Esophagus squamous epithelium (tissue), 5 donors: ENCODE measurements at regions not wholly inside any gene's neighbourhood (a gene's known extent, or its start where the extent isn't known, plus 50 kb on each side); places are given as distances from the start of the nearest gene placed in this dataset.

ENCODE experiments used
- DNase-seq: peaks from one replicate; lab custom pipeline; 2025; lab: John Stamatoyannopoulos, UW
- H3K27ac ChIP-seq, 4 donors: fragments of 200-600 bp; sonication (generic); one replicate each; pipeline ENCODE4 v1.5.1; 2016 to 2019; ENCODE audit warnings: mild to moderate bottlenecking in 1 of 4
- H3K27me3 ChIP-seq, 4 donors: fragments of 200-600 bp; sonication (generic); 1 replicate in 3 of 4; 2 replicates in 1 of 4; pipeline versions ENCODE4 v1.5.1 to v1.6.0; 2017 to 2021; ENCODE audit warnings: antibody characterized with exemption in 1 of 4
- H3K36me3 ChIP-seq, 3 donors: fragments of 200-600 bp; sonication (generic); one replicate each; pipeline ENCODE4 v1.5.1; 2016 to 2019
- H3K4me1 ChIP-seq, 3 donors: fragments of 200-600 bp; sonication (generic); one replicate each; pipeline ENCODE4 v1.5.1; 2017 to 2019
- H3K4me3 ChIP-seq, 4 donors: fragments of 200-600 bp; sonication (generic); 1 replicate in 3 of 4; 2 replicates in 1 of 4; pipeline ENCODE4 v1.5.1; 2016 to 2019; ENCODE audit warnings: mild to moderate bottlenecking in 2 of 4, moderate library complexity in 1 of 4
- H3K9me3 ChIP-seq, 3 donors: fragments of 200-600 bp; sonication (generic); one replicate each; pipeline ENCODE4 v1.5.1; 2016 to 2019
- POLR2A ChIP-seq, 4 donors: fragments of 450-650 bp; IDR thresholded peaks; one replicate each; pipeline ENCODE4 v1.6.1; 2017; ENCODE audit warnings: antibody characterized with exemption in 4 of 4, mild to moderate bottlenecking in 4 of 4, moderate library complexity in 3 of 4
- WGBS, 2 donors: methylation state at CpG; one replicate each; pipeline ENCODE4 v1.1.5; 2018; 5-methylcytosine and 5-hydroxymethylcytosine counted together
- intact Hi-C: fragments of 100-400 bp; cut with DNase I; formaldehyde crosslinking; loops from one replicate; pipeline ENCODE4 v1.15.0; 2022
- TF ChIP-seq, protein P1 (sequence below), 6 experiments: fragments of 450-650 bp in 4 of 6; fragments of 200-600 bp in 2 of 6; sonication (generic) in 2 of 6; IDR thresholded peaks; one replicate each; pipeline ENCODE4 v1.5.1; 2016 to 2019; ENCODE audit warnings: antibody characterized with exemption in 6 of 6, mild to moderate bottlenecking in 4 of 6, moderate library complexity in 4 of 6
- donor health status: DM: yes; HTN: yes; CAD: no.

DNA sequence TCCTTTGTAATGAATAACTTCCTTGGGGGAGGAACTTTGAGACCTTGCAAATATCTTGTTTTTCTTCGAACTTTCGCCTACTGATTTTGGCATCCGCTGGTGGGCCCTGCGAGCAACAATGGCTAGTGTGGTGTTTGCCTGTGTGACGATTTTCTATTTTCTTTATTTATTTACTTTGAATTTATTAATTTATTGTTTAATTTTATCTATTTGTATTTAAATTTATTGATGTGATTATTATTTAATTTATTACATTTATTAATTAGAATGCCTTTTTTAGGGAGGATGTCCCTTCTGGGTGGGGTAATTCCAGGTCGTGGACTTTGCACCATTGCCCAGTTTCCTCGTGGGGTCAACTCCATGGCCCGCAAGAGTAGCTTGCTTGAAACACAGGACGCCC, 149.7 kb downstream of the ZNF664 start:
- Histone ChIP-seq H3K9me3 (no peaks in the 10 kb centered on the region), H3K4me3 (no peak overlapping the region), H3K36me3 (no peaks in the 10 kb centered on the region), H3K4me1 (peaks cover 0 to 15% (median 5%) of the 10 kb centered on the region in 3 donors), H3K27me3 (peaks cover 0 to 14% (median 0%) of the 10 kb centered on the region in 4 donors), H3K27ac (no peak overlapping the region)
- intact Hi-C loops: no loop called here
- WGBS, 2 donors: 80 to 91% methylated on average over 9 of the region's 9 CpGs
- TF ChIP-seq, protein P1, sequence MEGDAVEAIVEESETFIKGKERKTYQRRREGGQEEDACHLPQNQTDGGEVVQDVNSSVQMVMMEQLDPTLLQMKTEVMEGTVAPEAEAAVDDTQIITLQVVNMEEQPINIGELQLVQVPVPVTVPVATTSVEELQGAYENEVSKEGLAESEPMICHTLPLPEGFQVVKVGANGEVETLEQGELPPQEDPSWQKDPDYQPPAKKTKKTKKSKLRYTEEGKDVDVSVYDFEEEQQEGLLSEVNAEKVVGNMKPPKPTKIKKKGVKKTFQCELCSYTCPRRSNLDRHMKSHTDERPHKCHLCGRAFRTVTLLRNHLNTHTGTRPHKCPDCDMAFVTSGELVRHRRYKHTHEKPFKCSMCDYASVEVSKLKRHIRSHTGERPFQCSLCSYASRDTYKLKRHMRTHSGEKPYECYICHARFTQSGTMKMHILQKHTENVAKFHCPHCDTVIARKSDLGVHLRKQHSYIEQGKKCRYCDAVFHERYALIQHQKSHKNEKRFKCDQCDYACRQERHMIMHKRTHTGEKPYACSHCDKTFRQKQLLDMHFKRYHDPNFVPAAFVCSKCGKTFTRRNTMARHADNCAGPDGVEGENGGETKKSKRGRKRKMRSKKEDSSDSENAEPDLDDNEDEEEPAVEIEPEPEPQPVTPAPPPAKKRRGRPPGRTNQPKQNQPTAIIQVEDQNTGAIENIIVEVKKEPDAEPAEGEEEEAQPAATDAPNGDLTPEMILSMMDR (IDR thresholded peaks at IDR 0.05): no peak
- TF ChIP-seq POLR2A (IDR thresholded peaks at IDR 0.05): no peak
- no peak for DNase-seq

DNA sequence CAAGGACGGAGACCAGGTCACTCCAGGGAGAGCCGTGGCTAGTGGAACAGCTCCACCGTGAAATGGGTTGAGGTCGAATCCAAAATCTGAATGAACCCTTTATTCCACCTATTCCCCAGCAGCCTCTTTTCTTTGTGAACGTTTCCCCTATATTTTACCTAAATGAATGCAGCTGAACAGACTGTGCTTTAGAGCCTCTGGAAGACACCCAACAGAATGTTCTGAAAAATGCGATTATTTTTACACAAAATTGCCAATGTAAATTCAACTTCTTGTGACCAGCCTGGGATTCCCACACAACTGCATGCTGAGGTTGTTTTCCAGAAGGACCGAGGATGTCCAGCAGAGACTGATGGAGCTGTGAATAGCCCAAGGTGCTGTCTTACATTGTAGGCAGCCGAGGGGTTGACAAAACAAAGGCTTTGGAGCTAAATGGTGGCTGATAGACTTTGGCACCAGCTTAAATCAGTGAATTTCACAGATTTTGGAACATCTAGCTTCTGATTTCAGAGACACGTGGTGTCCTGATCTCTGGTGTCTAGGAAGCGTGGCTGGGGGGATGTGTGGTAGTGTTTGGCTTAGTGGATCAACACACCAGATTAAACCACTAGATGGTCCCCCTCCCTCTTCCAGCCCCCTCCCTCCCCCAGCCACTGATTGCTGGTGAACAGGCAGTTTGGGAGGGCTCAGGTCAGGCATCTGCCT, 150.4 kb downstream of the ZNF664 start:
- peaks cover 0 to 14% (median 0%) of the 10 kb centered on the region in 4 donors for H3K27me3 ChIP-seq
- no peak for DNase-seq
- intact Hi-C loops: no loop called here

DNA sequence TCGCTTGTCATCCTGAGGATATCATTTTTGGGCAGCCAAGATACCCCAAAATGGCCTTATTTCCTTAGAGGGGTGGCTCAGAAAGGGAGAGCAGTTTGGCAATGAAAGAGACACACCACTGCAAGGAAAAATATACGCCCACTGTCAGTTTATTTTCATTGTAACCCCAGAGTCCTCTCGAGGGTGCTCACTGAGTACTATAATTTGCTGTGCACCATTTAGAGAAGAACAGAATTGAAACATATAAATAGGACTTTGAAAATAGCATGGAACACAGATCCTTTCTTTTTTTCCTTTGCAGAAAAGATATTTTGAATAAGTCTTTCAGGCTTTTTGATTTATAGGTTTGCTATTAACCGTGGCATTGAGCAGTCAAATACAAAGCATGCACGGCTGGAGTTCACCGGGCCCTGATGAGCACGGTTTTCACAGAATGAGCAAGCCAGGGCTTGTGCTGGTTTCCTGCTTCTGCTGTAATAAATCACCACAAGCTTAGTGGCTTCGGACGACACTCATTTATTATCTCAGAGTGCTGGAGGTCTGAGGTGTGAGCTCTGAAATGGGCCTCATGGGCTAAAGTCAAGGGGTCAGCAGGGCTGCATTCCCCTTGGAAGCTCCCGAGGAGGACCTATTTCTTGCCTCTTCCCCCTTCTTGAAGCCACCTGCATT, 152.3 kb downstream of the ZNF664 start:
- Histone ChIP-seq H3K4me3 (no peak overlapping the region), H3K9me3 (no peaks in the 10 kb centered on the region), H3K27me3 (peaks cover 0 to 14% (median 0%) of the 10 kb centered on the region in 4 donors), H3K4me1 (peaks cover 0 to 15% (median 5%) of the 10 kb centered on the region in 3 donors), H3K36me3 (no peaks in the 10 kb centered on the region), H3K27ac (no peak overlapping the region)
- DNase-seq: no peak
- intact Hi-C loops: no loop called here
- 25 to 41% methylated on average over 9 to 10 of the region's 10 CpGs for WGBS, 2 donors
- TF ChIP-seq POLR2A (IDR thresholded peaks at IDR 0.05): no peak
- TF ChIP-seq, protein P1 (IDR thresholded peaks at IDR 0.05): no peak

More for the DNA sequence above, 150.4 kb downstream of the ZNF664 start:
- Histone ChIP-seq H3K9me3 (no peaks in the 10 kb centered on the region), H3K27ac (no peak overlapping the region), H3K4me3 (no peak overlapping the region), H3K4me1 (peaks cover 0 to 15% (median 5%) of the 10 kb centered on the region in 3 donors), H3K36me3 (no peaks in the 10 kb centered on the region)
- WGBS, 2 donors: 77 to 80% methylated on average over 9 to 10 of the region's 10 CpGs
- TF ChIP-seq, protein P1 (IDR thresholded peaks at IDR 0.05): no peak
- TF ChIP-seq POLR2A (IDR thresholded peaks at IDR 0.05): no peak

DNA sequence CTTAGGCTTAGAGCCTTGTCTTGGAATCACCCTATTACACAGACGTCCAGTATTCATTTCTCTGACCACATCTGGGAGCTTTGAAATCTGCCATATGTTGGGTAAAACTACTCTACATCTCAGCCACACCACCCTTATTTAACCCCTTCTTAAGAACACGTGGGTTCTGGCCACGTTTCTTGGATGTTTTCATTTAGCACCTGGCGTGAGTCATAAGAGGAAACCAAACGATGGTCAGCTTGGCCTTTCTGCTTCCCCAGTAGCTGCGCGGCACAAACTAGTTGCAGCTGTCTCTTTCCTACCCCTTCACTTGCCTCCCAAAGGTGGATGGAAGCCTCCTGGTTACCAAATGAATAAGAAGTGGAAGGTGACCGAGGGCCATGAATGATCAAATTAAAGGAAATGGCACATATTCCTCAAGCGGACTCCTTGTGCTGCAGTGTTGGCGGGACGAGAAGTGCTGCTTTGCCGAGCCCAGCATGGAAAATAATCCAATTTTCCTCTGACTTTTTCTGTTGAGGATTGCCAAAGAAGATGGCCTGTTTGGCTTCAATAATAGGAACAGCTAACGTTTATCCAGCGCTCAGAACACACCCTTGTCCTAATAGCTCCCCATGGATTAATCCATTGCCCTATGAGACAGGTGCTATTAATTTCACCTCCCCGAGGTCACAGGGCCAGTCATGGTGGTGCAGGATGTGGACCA, 154.1 kb downstream of the ZNF664 start:
- H3K9me3 ChIP-seq: no peaks in the 10 kb centered on the region
- H3K27ac ChIP-seq: no peak overlapping the region
- WGBS, 2 donors: 72 to 74% methylated on average over 12 to 15 of the region's 15 CpGs
- peaks cover 0 to 15% (median 5%) of the 10 kb centered on the region in 3 donors for H3K4me1 ChIP-seq
- DNase-seq: no peak
- intact Hi-C loops: no loop called here
- peaks cover 0 to 11% (median 0%) of the 10 kb centered on the region in 4 donors for H3K27me3 ChIP-seq
- no peak for TF ChIP-seq POLR2A (IDR thresholded peaks at IDR 0.05)
- TF ChIP-seq, protein P1 (IDR thresholded peaks at IDR 0.05): no peak
- H3K36me3 ChIP-seq: no peaks in the 10 kb centered on the region
- H3K4me3 ChIP-seq: no peak overlapping the region
